PC-9 (cell line): ENCODE measurements at regions not wholly inside any gene's neighbourhood (a gene's known extent, or its start where the extent isn't known, plus 50 kb on each side); places are given as distances from the start of the nearest gene placed in this dataset.

Source experiments
- BruUV-seq: library from RNA; stranded (reverse); fragments of 400-500 nt; replicated peaks from 2 replicates; lab custom pipeline; 2021; lab: Mats Ljungman, UMichigan
- CTCF ChIA-PET: fragments of 300-600 bp; sonication (Branson Sonifier 250); formaldehyde crosslinking; loops from one replicate; lab custom pipeline; 2022; ENCODE audit warnings: antibody characterized with exemption; lab: Charles Lee
- POLR2A ChIA-PET: fragments of 300-600 bp; sonication (Branson Sonifier 250); formaldehyde crosslinking; loops from one replicate; lab custom pipeline; 2022; ENCODE audit warnings: antibody characterized with exemption; ENCODE audit not compliant: unreplicated experiment; lab: Charles Lee
- DNase-seq, 2 experiments: peaks; one replicate each; pipeline versions ENCODE4 v3.0.0 to v3.0.0-alpha.2; 2015 to 2022; ENCODE audit warnings: mixed read lengths in 1 of 2
- H2AFZ ChIP-seq: fragments of 200-600 bp; sonication (generic); 2 replicates; pipeline ENCODE4 v1.8.1; 2017; ENCODE audit warnings: antibody characterized with exemption
- H3F3A ChIP-seq: fragments of 200-600 bp; sonication (generic); 2 replicates; pipeline ENCODE4 v1.8.1; 2017; ENCODE audit warnings: antibody characterized with exemption, mild to moderate bottlenecking, low read depth; ENCODE audit not compliant: insufficient read depth
- H3K27ac ChIP-seq: fragments of 200-600 bp; sonication (generic); 2 replicates; pipeline ENCODE4 v1.6.1; 2016; ENCODE audit warnings: mixed run types
- H3K27me3 ChIP-seq: fragments of 200-600 bp; sonication (generic); 2 replicates; pipeline ENCODE4 v1.6.1; 2016; ENCODE audit warnings: low read depth, mixed run types; ENCODE audit not compliant: insufficient read depth
- H3K36me3 ChIP-seq: fragments of 200-600 bp; sonication (generic); 2 replicates; pipeline ENCODE4 v1.6.1; 2016; ENCODE audit warnings: low read depth, mixed run types
- H3K4me1 ChIP-seq: fragments of 200-600 bp; sonication (generic); replicated peaks from 2 replicates; pipeline ENCODE4 v1.6.1; 2016; ENCODE audit warnings: mixed run types; ENCODE audit not compliant: insufficient read depth
- H3K4me2 ChIP-seq: fragments of 200-600 bp; sonication (generic); 2 replicates; pipeline ENCODE4 v1.6.1; 2017; ENCODE audit warnings: mixed run types
- H3K4me3 ChIP-seq: fragments of 200-600 bp; sonication (generic); 2 replicates; pipeline ENCODE4 v1.6.1; 2016; ENCODE audit warnings: mixed run types
- H3K79me2 ChIP-seq: fragments of 200-600 bp; sonication (generic); 2 replicates; pipeline ENCODE4 v1.6.1; 2017; ENCODE audit warnings: low read depth, mixed run types
- H3K9me2 ChIP-seq: fragments of 200-600 bp; sonication (generic); 2 replicates; pipeline ENCODE4 v1.8.1; 2017; ENCODE audit warnings: mild to moderate bottlenecking; ENCODE audit not compliant: insufficient read depth
- H3K9me3 ChIP-seq: fragments of 200-600 bp; sonication (generic); 2 replicates; pipeline ENCODE4 v1.8.1; 2016; ENCODE audit warnings: low read depth; ENCODE audit not compliant: insufficient read depth
- H4K20me1 ChIP-seq: fragments of 200-600 bp; sonication (generic); 2 replicates; pipeline ENCODE4 v1.8.1; 2017; ENCODE audit not compliant: insufficient read depth
- EZH2 ChIP-seq: fragments of 200-600 bp; sonication (generic); IDR thresholded peaks from 2 replicates; pipeline ENCODE4 v1.8.0; 2017; ENCODE audit warnings: antibody characterized with exemption, low read depth
- intact Hi-C: fragments of 100-400 bp; cut with micrococcal nuclease; formaldehyde crosslinking; loops from one replicate; pipeline ENCODE4 v1.10.0; 2022; ENCODE audit not compliant: unreplicated experiment
- TF ChIP-seq, protein P1 (sequence below): fragments of 200-600 bp; sonication (generic); conservative IDR thresholded peaks from 2 replicates; pipeline ENCODE4 v1.6.1; 2017; ENCODE audit warnings: mixed run types, antibody characterized with exemption, mild to moderate bottlenecking, moderate library complexity

DNA sequence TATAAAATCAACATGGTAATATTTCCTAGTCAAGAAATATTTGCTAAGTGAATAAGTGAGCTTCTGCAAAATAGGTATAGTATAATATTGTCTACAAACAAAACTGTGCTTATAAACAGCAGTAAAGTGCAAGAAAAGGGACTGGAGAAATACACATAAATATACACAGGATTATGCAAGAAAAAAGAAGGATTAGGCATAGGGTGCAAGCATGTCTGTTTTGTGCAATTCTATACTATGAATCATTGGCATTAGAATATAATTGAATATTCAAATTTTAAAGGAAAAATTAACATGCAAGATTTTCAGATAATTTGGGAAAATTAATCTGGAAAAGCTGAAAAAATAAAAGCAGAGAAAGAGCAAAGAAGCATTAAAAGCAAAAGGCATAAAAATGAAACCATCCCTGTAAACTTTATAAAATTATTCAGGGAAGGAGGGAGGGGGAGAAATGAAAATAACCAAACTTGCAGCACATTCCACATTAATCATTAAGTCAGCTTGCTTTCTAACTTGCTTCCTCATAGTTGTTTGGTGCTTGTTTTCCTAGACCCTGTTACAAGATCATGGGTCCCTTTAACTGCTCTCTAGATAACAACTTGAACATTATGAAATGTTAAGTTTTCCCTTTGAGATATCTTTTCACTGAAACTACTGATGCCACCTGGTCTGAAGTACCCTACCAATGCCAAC lies 147.4 kb upstream of the STAC start:
- intact Hi-C loops = no loop called here
- no peak for DNase-seq
- no peaks in the 10 kb centered on the region for H3K79me2 ChIP-seq
- H3K36me3 ChIP-seq = no peaks in the 10 kb centered on the region
- ChIA-PET POLR2A (no interaction called here), CTCF (no interaction called here)
- no peak overlapping the region for H2AFZ ChIP-seq
- no peaks in the 10 kb centered on the region for H4K20me1 ChIP-seq
- no peaks in the 10 kb centered on the region for H3K9me3 ChIP-seq
- no peak overlapping the region for H3K4me3 ChIP-seq
- no TSS peak for BruUV-seq
- no peak overlapping the region for H3K27ac ChIP-seq
- H3F3A ChIP-seq = no peaks in the 10 kb centered on the region
- H3K4me1 ChIP-seq = no peaks in the 10 kb centered on the region
- H3K4me2 ChIP-seq = no peak overlapping the region
- TF ChIP-seq, protein P1, sequence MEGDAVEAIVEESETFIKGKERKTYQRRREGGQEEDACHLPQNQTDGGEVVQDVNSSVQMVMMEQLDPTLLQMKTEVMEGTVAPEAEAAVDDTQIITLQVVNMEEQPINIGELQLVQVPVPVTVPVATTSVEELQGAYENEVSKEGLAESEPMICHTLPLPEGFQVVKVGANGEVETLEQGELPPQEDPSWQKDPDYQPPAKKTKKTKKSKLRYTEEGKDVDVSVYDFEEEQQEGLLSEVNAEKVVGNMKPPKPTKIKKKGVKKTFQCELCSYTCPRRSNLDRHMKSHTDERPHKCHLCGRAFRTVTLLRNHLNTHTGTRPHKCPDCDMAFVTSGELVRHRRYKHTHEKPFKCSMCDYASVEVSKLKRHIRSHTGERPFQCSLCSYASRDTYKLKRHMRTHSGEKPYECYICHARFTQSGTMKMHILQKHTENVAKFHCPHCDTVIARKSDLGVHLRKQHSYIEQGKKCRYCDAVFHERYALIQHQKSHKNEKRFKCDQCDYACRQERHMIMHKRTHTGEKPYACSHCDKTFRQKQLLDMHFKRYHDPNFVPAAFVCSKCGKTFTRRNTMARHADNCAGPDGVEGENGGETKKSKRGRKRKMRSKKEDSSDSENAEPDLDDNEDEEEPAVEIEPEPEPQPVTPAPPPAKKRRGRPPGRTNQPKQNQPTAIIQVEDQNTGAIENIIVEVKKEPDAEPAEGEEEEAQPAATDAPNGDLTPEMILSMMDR = no peak
- TF ChIP-seq EZH2 = no peak
- H3K9me2 ChIP-seq = no peaks in the 10 kb centered on the region
- H3K27me3 ChIP-seq = no peaks in the 10 kb centered on the region

DNA sequence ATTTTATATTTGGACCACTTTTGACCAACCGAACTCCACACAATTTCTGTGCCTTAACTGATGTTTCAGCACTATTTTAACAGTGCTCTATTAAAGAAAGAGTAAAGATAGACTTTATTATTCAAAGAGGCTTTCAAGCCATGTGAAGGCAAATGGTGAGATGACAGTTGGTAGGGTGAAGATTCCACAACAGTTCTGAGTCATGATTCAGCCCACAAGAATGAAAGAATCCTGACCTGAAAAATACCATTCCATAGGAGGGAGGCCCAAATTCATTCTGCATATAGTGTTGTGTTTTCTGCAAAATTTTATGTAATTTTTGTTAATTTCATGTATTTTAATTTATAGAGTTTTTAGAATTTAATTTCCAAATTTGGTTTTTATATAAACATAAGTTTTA lies 135.6 kb upstream of the STAC start:
- CTCF ChIA-PET = no interaction called here

DNA sequence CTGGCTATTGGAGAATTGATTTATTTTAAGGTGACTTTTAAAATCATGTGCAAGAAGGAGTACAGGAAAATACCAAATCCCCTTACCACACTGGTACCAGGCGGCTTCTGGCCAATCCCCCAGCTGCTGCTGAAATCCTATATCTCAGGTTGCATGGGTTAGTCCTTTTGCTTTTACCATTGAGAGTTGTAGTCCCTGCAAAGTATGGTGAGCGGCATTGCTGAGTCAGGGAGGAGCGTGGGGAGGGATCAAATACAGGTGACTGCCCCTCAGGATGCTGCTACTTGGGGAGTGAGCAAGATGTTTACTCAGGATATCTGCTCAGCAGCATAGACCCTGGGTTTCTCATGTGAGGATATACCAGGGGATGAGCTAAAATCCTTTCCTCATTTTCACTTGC lies 131.9 kb upstream of the STAC start:
- H2AFZ ChIP-seq = no peak overlapping the region
- no peaks in the 10 kb centered on the region for H3K9me2 ChIP-seq
- no TSS peak for BruUV-seq
- DNase-seq = no peak
- no peaks in the 10 kb centered on the region for H3K79me2 ChIP-seq
- H3K4me3 ChIP-seq = no peak overlapping the region
- intact Hi-C loops = no loop called here
- no peaks in the 10 kb centered on the region for H3K27me3 ChIP-seq
- H3K4me2 ChIP-seq = no peak overlapping the region
- H3K9me3 ChIP-seq = no peaks in the 10 kb centered on the region
- no peaks in the 10 kb centered on the region for H3K4me1 ChIP-seq
- POLR2A ChIA-PET = no interaction called here
- H3K27ac ChIP-seq = no peak overlapping the region
- TF ChIP-seq, protein P1 = no peak
- no peak for TF ChIP-seq EZH2
- no peaks in the 10 kb centered on the region for H4K20me1 ChIP-seq
- no peaks in the 10 kb centered on the region for H3K36me3 ChIP-seq
- H3F3A ChIP-seq = no peaks in the 10 kb centered on the region
- CTCF ChIA-PET = no interaction called here

More for the DNA sequence above, 135.6 kb upstream of the STAC start:
- Histone ChIP-seq H3K36me3 (no peaks in the 10 kb centered on the region), H3K4me1 (no peaks in the 10 kb centered on the region), H3K9me2 (no peaks in the 10 kb centered on the region), H3F3A (no peaks in the 10 kb centered on the region), H3K4me2 (no peak overlapping the region), H3K4me3 (no peak overlapping the region), H3K79me2 (no peaks in the 10 kb centered on the region), H3K27ac (no peak overlapping the region), H3K9me3 (no peaks in the 10 kb centered on the region), H4K20me1 (no peaks in the 10 kb centered on the region), H2AFZ (no peak overlapping the region), H3K27me3 (no peaks in the 10 kb centered on the region)
- no peak for DNase-seq
- TF ChIP-seq EZH2 = no peak
- intact Hi-C loops = no loop called here
- BruUV-seq = no TSS peak
- POLR2A ChIA-PET = no interaction called here

DNA sequence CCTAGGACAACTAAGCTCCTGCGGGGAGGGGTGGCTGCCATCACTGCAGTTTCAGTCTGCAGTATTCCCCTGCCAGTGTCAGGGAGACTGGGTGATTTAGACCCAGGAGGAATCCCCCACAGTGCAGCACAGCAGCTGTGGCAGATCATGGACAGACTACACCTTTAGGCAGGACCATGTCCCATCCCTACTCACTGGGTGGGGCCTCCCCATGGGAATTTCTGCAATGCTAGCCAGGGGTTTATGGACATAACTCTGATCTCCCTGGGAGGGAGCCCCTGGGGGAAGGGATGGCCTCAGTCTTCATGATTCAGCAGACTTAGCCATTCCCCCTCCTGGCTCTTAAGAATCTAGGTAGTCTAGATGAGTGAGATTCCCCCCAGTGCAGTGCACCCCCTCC lies 130.1 kb upstream of the STAC start:
- BruUV-seq = no TSS peak
- POLR2A ChIA-PET = no interaction called here
- DNase-seq = no peak

More for the DNA sequence above, 130.1 kb upstream of the STAC start:
- Histone ChIP-seq H2AFZ (no peak overlapping the region), H3K4me1 (no peaks in the 10 kb centered on the region), H3K27ac (no peak overlapping the region), H3K4me2 (no peak overlapping the region), H3K27me3 (no peaks in the 10 kb centered on the region), H3K9me3 (no peaks in the 10 kb centered on the region), H3K36me3 (no peaks in the 10 kb centered on the region), H3K79me2 (no peaks in the 10 kb centered on the region), H3K4me3 (no peak overlapping the region), H4K20me1 (no peaks in the 10 kb centered on the region), H3K9me2 (no peaks in the 10 kb centered on the region), H3F3A (no peaks in the 10 kb centered on the region)
- intact Hi-C loops = no loop called here
- CTCF ChIA-PET = no interaction called here
- TF ChIP-seq EZH2 = no peak
- TF ChIP-seq, protein P1 = no peak
